ENCODE measurements at regions not wholly inside any gene's neighbourhood (a gene's known extent, or its start where the extent isn't known, plus 50 kb on each side); places are given as distances from the start of the nearest gene placed in this dataset.

DNA sequence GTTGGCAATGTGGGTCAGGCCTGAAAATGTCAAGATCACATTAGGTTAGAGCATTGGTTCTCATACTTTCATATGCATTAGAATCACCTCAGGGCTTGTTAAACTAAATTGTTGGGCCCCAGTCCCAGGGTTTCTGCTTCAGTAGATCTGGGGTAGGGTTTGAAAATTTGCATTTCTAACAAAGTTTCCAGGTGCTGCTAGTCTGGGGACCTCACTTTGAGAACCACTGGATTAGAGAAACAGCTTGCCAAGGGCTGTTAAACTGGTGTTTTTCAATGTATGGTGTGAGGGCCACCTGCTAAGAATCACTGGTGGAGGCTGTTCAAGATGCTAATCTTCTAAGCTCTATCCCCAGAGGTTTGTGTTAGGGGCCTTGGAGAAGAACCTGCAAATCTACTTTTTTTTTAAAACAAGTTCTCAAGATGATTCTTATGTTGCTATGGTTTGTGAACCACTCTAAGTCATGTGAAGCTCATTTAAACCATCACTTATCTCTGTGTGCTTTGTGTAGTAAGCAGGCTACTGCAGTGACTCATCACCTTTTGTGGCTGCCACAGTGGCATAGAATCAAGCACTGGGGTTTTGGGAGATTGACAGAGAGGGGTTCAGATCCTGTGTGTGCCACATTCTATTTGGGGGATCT, 152.2 kb downstream of the S1PR1 start:
- TF ChIP-seq POLR2A (IDR thresholded peaks at IDR 0.05) (no peak), CTCF (IDR thresholded peaks at IDR 0.05) (no peak)
- H3K4me3 ChIP-seq (ENCODE audit: low read depth, poor library complexity, severe bottlenecking): no peak overlapping the region
- intact Hi-C loops (cut with DNase I; ENCODE audit: low total_unique reads): no loop called here
- DNase-seq (ENCODE audit: low spot score in 2 of 2): no peak

- intact Hi-C loops (cut with DNase I; ENCODE audit: low total_unique reads): no loop called here
- 43 to 54% methylated on average over 2 of the region's 2 CpGs for WGBS, 2 donors
- H3K4me3 ChIP-seq (ENCODE audit: low read depth, poor library complexity, severe bottlenecking): no peak overlapping the region
- no peak for DNase-seq (ENCODE audit: low spot score in 2 of 2)
- TF ChIP-seq POLR2A (IDR thresholded peaks at IDR 0.05) (no peak), CTCF (IDR thresholded peaks at IDR 0.05) (no peak)
Measured at GRCh38 chr1:101389547-101389929, 152.7 kb downstream of the S1PR1 start.

DNA sequence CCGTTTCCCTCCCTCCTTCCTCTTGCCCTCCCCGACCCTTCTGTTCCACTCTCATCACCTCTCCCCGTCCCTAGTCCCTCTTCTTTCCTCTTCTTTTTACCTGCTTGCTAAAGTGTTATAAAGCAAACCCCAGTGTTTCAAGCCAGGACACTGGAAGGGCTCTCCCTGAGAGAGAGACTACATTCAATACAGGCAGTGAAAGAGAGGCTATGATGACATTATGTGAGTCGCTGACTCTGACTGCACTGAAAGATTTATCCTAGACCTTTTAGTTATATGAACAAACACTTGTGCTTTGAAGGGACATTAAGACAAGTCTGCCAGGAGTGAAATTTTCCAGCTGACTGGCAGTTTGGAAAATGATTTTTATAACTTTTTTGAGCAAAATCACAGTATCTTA, 155.7 kb downstream of the S1PR1 start:
- WGBS, 2 donors: 80 to 83% methylated on average over 4 of the region's 4 CpGs
- DNase-seq (ENCODE audit: low spot score in 2 of 2): no peak
- intact Hi-C loops (cut with DNase I; ENCODE audit: low total_unique reads): no loop called here
- no peak for TF ChIP-seq CTCF (IDR thresholded peaks at IDR 0.05)
- TF ChIP-seq POLR2A (IDR thresholded peaks at IDR 0.05): no peak
- no peak overlapping the region for H3K4me3 ChIP-seq (ENCODE audit: low read depth, poor library complexity, severe bottlenecking)

DNA sequence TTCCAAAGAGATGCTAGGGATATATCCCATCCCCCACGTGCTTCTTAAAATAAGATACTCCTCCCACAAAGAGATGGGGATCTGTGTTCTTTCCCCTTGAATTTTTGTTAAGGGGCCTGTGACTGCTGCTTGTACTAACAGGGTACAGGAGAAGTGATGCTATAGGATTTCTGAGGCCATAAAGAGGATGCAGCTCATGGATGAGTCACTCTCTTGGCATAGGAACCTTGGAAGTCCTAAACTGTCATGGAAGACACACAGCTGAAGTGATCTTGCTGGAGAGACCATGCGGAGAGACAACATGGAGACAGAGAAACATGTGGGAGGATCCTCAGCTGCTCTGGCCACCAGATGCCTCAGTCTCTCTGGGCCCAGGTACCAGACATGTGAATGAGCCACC, 157.2 kb downstream of the S1PR1 start:
- no peak overlapping the region for H3K4me3 ChIP-seq (ENCODE audit: low read depth, poor library complexity, severe bottlenecking)
- no peak for DNase-seq (ENCODE audit: low spot score in 2 of 2)
- intact Hi-C loops (cut with DNase I; ENCODE audit: low total_unique reads): no loop called here
- WGBS, 2 donors: 73 to 83% methylated on average over 2 of the region's 2 CpGs
- no peak for TF ChIP-seq CTCF (IDR thresholded peaks at IDR 0.05)
- TF ChIP-seq POLR2A (IDR thresholded peaks at IDR 0.05): no peak

GRCh38 chr1:101399222-101399621, 162.4 kb downstream of the S1PR1 start:
- intact Hi-C loops (cut with DNase I; ENCODE audit: low total_unique reads): no loop called here
- WGBS, 2 donors: 83 to 88% methylated on average over 3 of the region's 3 CpGs

More at GRCh38 chr1:101399222-101399621, 162.4 kb downstream of the S1PR1 start:
- no peak for DNase-seq (ENCODE audit: low spot score in 2 of 2)
- H3K4me3 ChIP-seq (ENCODE audit: low read depth, poor library complexity, severe bottlenecking): no peak overlapping the region
- TF ChIP-seq CTCF (IDR thresholded peaks at IDR 0.05) (no peak), POLR2A (IDR thresholded peaks at IDR 0.05) (no peak)

Data from lower leg skin (tissue), 4 donors.